Endothelial cell of umbilical vein (primary cell): ENCODE measurements at regions not wholly inside any gene's neighbourhood (a gene's known extent, or its start where the extent isn't known, plus 50 kb on each side); places are given as distances from the start of the nearest gene placed in this dataset.

Experiments
- BruUV-seq: library from RNA; stranded (reverse); fragments of 400-500 nt; replicated peaks from 2 replicates; lab custom pipeline; 2021; lab: Mats Ljungman, UMichigan
- CTCF ChIA-PET: fragments of 300-600, 350-600 bp; sonication (Branson Sonifier 250); formaldehyde crosslinking; loops from one replicate; lab custom pipeline; 2021; ENCODE audit warnings: antibody characterized with exemption, inconsistent platforms; lab: Charles Lee
- POLR2A ChIA-PET: fragments of 300-600, 350-600 bp; sonication (Branson Sonifier 250); formaldehyde crosslinking; loops from one replicate; lab custom pipeline; 2021; ENCODE audit warnings: antibody characterized with exemption, inconsistent platforms; lab: Charles Lee
- DNase-seq: peaks from one replicate; pipeline ENCODE4 v3.0.0-alpha.2; 2011; ENCODE audit warnings: low read depth, low spot score
- FAIRE-seq: peaks from 2 replicates; lab custom pipeline; 2011; peaks lifted over from hg19 to GRCh38; lab: Jason Lieb, UNC
- H2AFZ ChIP-seq: 2 replicates; pipeline ENCODE4 v1.6.0; 2012; ENCODE audit warnings: low read depth, low read length, control low read depth, inconsistent platforms
- H3K27ac ChIP-seq: 2 replicates; pipeline ENCODE4 v1.5.1; 2011; ENCODE audit warnings: low read depth, mild to moderate bottlenecking, control low read depth, low read length, moderate library complexity; ENCODE audit not compliant: insufficient read depth
- H3K27me3 ChIP-seq, 2 experiments: 2 replicates each; pipeline versions ENCODE4 v1.6.0 to v1.6.1; 2011; ENCODE audit warnings: low read length in 2 of 2, mixed read lengths in 1 of 2; ENCODE audit not compliant: control insufficient read depth in 2 of 2, insufficient read depth in 2 of 2
- H3K36me3 ChIP-seq, 2 experiments: 2 replicates in 1 of 2; 3 replicates in 1 of 2; pipeline ENCODE4 v1.5.1; 2011; ENCODE audit warnings: low read length in 2 of 2, mild to moderate bottlenecking in 1 of 2, moderate library complexity in 1 of 2; ENCODE audit not compliant: control insufficient read depth in 2 of 2, insufficient read depth in 2 of 2; ENCODE audit errors: extremely low read depth in 1 of 2
- H3K4me1 ChIP-seq: 3 replicates; pipeline ENCODE4 v1.5.1; 2011; ENCODE audit warnings: mild to moderate bottlenecking, low read length; ENCODE audit not compliant: control insufficient read depth, insufficient read depth; ENCODE audit errors: extremely low read depth
- H3K4me2 ChIP-seq: 2 replicates; pipeline ENCODE4 v1.6.1; 2011; ENCODE audit warnings: low read length, control low read depth, mixed read lengths; ENCODE audit not compliant: insufficient read depth
- H3K4me3 ChIP-seq, 3 experiments: fragments of 200-600 bp in 1 of 3; sonication (generic), shearing (Covaris generic) in 1 of 3; replicated peaks in 1 of 3; 2 replicates each; pipeline ENCODE4 v1.5.1; 2011 to 2016; ENCODE audit warnings: control low read depth in 3 of 3, low read length in 3 of 3, mild to moderate bottlenecking in 2 of 3, inconsistent platforms in 1 of 3, low read depth in 1 of 3, moderate library complexity in 1 of 3; ENCODE audit not compliant: insufficient read depth in 1 of 3
- H3K79me2 ChIP-seq: 2 replicates; pipeline ENCODE4 v1.6.0; 2012; ENCODE audit warnings: low read length, inconsistent platforms; ENCODE audit not compliant: control insufficient read depth, insufficient read depth
- H3K9ac ChIP-seq: replicated peaks from 2 replicates; pipeline ENCODE3; 2011; ENCODE audit warnings: low read length, control low read depth; ENCODE audit not compliant: insufficient read depth; ENCODE audit errors: extremely low read depth
- H3K9me1 ChIP-seq: replicated peaks from 3 replicates; pipeline ENCODE4 v1.6.0; 2011; ENCODE audit warnings: mild to moderate bottlenecking, low read length; ENCODE audit not compliant: control insufficient read depth, insufficient read depth; ENCODE audit errors: extremely low read depth
- H3K9me3 ChIP-seq: replicated peaks from 2 replicates; pipeline ENCODE4 v1.5.1; 2012; ENCODE audit warnings: low read length, inconsistent platforms; ENCODE audit not compliant: control insufficient read depth, insufficient read depth
- H4K20me1 ChIP-seq: replicated peaks from 2 replicates; pipeline ENCODE3; 2011; ENCODE audit warnings: mild to moderate bottlenecking, low read length; ENCODE audit not compliant: control insufficient read depth, insufficient read depth; ENCODE audit errors: extremely low read depth
- CTCF ChIP-seq, 2 donors: IDR thresholded peaks; 1 replicate in 1 of 2; 2 replicates in 1 of 2; pipeline ENCODE4 v1.5.1; 2011; ENCODE audit warnings: low read length in 2 of 2, mild to moderate bottlenecking in 2 of 2, moderate library complexity in 2 of 2, control low read depth in 1 of 2, inconsistent platforms in 1 of 2, low read depth in 1 of 2; ENCODE audit not compliant: insufficient read depth in 1 of 2; ENCODE audit errors: extremely low read depth in 1 of 2
- EZH2 ChIP-seq: IDR thresholded peaks from 2 replicates; pipeline ENCODE4 v1.6.1; 2012; ENCODE audit warnings: borderline replicate concordance, low read depth, mild to moderate bottlenecking, moderate library complexity, low read length, inconsistent platforms; ENCODE audit not compliant: severe bottlenecking
- FOS ChIP-seq: IDR thresholded peaks from 2 replicates; pipeline ENCODE4 v1.6.1; 2011; ENCODE audit warnings: mild to moderate bottlenecking, low read length, moderate library complexity, borderline replicate concordance; ENCODE audit not compliant: insufficient read depth
- GATA2 ChIP-seq: IDR thresholded peaks from 2 replicates; pipeline ENCODE4 v1.7.0; 2011; ENCODE audit warnings: low read depth, mild to moderate bottlenecking, moderate library complexity, mixed read lengths, low read length; ENCODE audit not compliant: insufficient read length, insufficient read depth
- JUN ChIP-seq: IDR thresholded peaks from 2 replicates; pipeline ENCODE4 v1.6.1; 2011; ENCODE audit warnings: borderline replicate concordance, low read depth; ENCODE audit not compliant: insufficient read length, insufficient read depth
- MYC ChIP-seq: IDR thresholded peaks from one replicate; pipeline ENCODE4 v1.6.1; 2011; ENCODE audit warnings: mild to moderate bottlenecking, low read depth, low read length
- POLR2A ChIP-seq: IDR thresholded peaks from 2 replicates; pipeline ENCODE4 v1.6.1; 2012; ENCODE audit warnings: low read depth, mild to moderate bottlenecking, control low read depth, low read length
- POLR2AphosphoS5 ChIP-seq: IDR thresholded peaks from 2 replicates; pipeline ENCODE4 v1.6.1; 2012; ENCODE audit warnings: low read depth, mild to moderate bottlenecking, control low read depth, low read length, moderate library complexity; ENCODE audit not compliant: insufficient read depth
- dilution Hi-C: fragments of 300-500 bp; cut with MboI; formaldehyde crosslinking; loops from one replicate; pipeline ENCODE4 v1.15.0; 2019; ENCODE audit warnings: low sequenced_read_pairs; ENCODE audit not compliant: extremely low pct_ligation_motif_present
- intact Hi-C: fragments of 100-400 bp; cut with micrococcal nuclease; formaldehyde crosslinking; loops from one replicate; pipeline ENCODE4 v1.10.0; 2022

GRCh38 chrX:39921838-39922237 is 175.9 kb downstream of the BCOR start:
- H3K36me3 ChIP-seq, result no peaks in the 10 kb centered on the region
- no peaks in the 10 kb centered on the region for H4K20me1 ChIP-seq
- H3K4me2 ChIP-seq, result no peak overlapping the region
- no peaks in the 10 kb centered on the region for H3K79me2 ChIP-seq
- no peak overlapping the region for H3K27ac ChIP-seq
- FAIRE-seq (no peak), DNase-seq (no peak)
- no peaks in the 10 kb centered on the region for H3K4me1 ChIP-seq
- no peaks in the 10 kb centered on the region for H3K9me3 ChIP-seq
- no peaks in the 10 kb centered on the region for H3K9me1 ChIP-seq
- ChIA-PET POLR2A (no interaction called here), CTCF (interaction anchor here (1.2 kb wide), 1 partner anchor 191 kb away, joined by 3 read pairs; no protein-coding TSS in a partner anchor)
- dilution Hi-C loops (no loop called here), intact Hi-C loops (no loop called here)
- no TSS peak for BruUV-seq
- no peak overlapping the region for H3K4me3 ChIP-seq
- no peak overlapping the region for H2AFZ ChIP-seq
- no peak for TF ChIP-seq GATA2
- TF ChIP-seq EZH2, result no peak
- TF ChIP-seq POLR2A, result no peak
- TF ChIP-seq CTCF (IDR thresholded peaks at IDR 0.05; ENCODE audit: extremely low read depth in 1 of 2, insufficient read depth in 1 of 2, low read depth in 1 of 2, low read length in 2 of 2), result no peak
- no peak for TF ChIP-seq MYC
- TF ChIP-seq JUN, result no peak
- no peak for TF ChIP-seq POLR2AphosphoS5
- no peak for TF ChIP-seq FOS
- no peaks in the 10 kb centered on the region for H3K27me3 ChIP-seq
- no peak overlapping the region for H3K9ac ChIP-seq
